Inferior parietal cortex (tissue), 1 donor: ENCODE measurements at regions not wholly inside any gene's neighbourhood (a gene's known extent, or its start where the extent isn't known, plus 50 kb on each side); places are given as distances from the start of the nearest gene placed in this dataset.

Experiments
- DNase-seq: peaks from one replicate; pipeline ENCODE4 v3.0.0-alpha.2; 2016; ENCODE audit errors: extremely low spot score

DNA sequence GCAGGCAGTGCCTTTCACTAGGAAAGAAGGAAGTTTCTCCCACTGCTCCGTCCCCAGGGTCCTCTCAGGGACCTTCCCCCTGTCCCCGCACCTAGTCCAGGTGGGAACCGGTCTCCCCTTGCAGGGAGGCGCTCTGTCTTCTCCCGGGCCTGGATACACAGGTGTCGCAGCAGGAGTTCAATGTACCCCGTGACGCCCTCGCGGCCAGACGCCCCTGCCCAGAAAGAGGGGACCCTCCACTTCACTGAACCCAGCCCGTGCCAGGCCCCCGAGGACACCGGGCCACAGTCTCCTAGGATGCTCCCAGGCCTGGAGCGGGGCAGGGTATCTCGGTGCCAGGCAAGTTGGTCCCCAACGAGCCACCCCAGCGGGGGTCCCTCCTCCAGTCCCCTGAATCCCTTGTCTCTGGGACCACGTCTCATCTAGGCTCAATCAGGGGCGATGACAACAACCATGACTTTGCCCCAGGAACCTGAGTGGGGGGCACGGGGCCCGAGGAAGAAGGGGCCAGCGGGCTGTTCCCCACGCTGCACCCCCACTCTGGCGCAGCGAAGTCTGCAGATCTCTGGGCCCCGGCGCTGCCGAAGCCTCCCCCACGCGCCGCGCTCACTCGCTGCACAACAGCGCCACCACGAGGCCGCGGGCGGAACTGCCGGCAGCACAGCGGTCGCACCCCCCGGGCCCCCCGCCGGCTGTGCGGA is 103.0 kb downstream of the EDN3 start:
- peak; percentile 55 for DNase-seq

DNA sequence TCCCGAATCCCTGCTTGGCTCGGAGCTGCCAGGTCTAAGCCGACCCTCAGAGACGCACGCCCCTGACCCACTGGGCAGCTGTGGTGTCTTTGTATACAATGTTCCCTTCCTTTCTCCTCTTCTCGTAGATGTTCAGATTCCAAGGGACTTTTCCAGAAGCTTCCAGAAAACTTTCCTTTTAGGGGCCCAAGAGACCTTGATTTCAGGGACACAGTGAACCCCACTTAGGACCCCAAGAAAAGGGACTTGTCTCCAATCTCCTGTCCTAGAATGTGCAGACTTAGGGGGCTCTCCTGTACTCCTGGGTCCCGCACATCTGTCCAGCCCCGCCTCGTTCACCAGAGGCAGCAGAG is 103.5 kb downstream of the EDN3 start:
- DNase-seq: no peak

DNA sequence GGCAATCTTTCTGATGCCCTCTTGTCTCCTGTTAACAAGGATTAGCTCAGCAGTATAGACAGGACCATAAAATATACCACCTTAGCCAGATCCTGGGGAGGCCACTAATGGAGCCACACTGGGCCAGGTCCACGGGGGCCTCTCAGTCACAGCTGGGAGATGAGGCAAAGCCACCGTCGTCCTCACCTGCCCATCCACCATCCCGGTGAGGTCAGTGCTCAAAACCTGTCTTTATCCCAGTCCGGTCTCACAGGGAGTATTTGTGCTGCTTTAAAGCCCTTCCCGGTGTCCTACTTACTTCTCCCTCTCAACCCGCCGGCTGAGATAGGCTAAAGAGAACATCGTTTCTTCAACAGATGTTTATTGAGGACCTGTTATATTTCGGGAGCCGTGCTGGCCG is 104.3 kb downstream of the EDN3 start:
- no peak for DNase-seq

DNA sequence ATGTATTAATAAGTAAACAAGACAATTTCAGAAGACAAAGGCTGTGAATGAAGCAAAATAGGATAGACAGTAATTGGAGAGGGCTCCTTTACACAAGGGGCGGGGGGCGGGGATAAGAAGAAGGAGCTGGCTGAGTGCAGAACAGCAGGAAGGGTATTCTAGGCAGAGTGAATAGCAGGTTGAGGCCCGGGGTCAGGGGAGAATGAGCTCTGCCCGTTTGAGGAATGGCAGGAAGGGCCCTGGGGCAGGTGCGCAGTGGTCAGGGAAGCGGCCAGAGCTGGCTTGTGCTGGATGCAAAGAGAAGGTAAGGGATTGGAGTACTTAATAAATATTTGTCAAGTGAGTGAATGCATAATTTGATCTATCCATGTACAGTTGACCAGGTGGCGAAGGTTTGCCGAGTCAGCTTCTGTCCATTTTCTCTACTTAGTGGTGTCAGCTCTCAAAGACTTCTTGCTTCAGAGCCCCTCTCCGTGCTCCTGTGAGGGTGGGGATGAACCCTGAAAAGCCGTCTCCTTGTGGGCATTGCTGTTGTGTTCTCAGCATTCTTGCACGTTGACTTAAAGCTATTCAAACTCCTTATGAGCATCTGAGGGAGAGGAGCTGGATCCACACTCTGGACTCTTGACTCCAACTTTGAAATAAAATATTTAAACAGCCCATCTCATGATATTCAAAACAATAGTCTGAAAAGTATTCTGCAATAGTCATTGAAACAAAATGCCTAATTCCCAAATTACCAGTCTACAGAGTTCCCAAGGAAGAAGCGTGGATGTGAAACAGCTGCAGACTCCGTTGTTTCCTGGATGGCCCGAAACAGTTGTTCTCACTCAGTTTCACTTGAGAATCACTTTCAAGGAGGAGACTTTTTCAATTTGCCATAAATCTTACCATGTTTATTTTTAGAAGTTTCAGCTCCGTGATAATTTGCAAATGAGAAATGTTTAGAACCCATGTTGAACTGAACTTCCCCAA is 105.1 kb downstream of the EDN3 start:
- no peak for DNase-seq

- DNase-seq: no peak
These were observed 106.0 kb downstream of the EDN3 start for GRCh38 chr20:59406446-59406845.

- no peak for DNase-seq
These were observed 110.8 kb downstream of the EDN3 start for GRCh38 chr20:59411170-59411569.

DNA sequence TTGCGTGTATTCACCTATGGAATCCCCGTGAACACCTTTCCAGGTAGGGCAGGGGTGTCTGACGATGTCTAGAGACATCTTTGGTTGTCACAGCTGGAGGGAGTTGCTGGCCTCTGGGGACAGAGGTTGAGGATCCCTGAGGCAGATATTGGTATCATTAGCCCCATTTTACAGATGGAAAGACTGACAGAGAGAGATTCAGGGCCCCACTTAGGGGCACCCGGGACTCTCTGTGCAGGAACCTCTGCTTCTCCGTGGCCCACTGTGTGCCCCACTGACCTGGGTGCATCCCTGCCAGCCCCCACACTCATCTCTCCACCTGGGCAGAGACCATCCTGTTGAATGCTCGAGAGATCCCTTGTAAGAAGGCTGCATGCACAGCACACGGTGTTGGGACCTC is 111.2 kb downstream of the EDN3 start:
- DNase-seq: no peak

DNA sequence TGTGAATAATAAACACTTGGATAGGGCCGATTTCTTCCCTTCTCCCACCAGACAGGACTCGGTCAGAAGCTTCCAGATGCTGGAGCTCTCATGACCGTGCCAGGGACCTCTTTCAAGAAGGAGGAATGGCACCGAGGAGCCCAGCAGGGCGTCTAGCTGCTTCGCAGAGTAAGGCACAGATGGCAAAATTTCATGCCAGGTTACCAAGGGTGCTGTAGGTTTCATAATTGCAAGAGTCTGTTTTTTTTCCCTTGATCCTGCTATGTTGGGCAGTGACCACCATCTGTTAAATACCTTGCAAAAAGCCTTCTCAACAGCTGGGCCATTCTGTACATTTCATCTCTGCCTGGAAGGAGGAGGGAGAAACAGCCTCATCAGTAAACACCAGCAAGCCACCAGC is 111.8 kb downstream of the EDN3 start:
- DNase-seq: no peak

- no peak for DNase-seq
These were observed 112.5 kb downstream of the EDN3 start for GRCh38 chr20:59412875-59413284.

DNA sequence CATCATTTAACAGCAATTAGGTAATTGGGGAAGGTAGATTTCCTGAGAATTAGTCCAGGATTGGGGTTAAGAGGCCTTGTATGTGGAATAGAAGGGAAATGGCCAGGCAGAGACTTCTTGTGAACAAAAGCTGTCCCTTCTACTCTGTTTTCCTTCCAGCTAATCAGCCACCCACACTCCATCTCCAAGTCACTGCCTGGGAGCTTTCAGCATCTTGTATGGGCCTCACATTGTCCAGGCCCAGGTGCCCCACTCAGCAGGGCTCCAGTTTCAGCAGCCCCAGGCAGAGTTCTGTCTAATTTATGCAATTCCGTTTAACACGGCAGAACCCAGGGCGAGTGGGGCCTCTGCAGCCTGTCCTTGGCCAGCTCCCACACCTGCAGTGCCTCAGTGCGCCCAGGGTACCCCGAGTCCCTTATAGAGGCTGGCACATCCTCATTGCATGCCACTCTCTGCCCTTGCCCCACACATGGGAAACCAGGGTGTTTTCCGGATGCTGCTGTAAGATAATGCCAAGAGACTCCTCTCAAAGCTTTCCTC is 113.0 kb downstream of the EDN3 start:
- DNase-seq: no peak

DNA sequence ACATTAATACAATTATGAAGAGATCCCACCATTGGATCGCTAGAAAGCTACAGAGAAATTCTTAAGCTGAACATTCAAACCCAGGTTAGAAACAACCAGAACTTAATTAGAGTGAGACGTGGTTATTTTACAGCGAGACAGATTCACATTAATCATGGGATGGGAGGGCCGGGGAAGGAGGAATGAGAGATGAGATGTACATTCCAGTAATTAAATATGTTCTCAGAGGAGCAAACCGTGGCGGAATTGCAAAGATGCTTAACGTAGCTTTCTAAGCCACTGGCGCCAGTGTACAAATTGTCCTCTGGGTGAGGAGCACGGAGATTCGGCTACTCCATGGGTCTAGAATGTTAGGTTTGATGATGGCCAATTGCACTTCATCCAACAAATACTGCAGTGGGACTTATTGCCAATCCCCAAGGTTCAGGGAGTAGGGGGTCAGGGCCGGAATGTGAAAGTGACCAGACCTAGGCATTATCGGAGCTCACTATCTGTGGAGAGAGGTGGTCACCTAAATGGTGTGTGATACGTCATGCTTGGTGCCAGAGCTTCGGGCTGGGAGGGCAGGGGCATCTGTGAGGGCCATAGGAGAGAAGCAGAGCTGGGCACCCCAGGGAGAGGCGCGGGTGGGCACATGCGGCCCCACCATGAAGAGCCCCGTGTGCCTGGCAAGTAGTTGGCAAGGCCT is 114.7 kb downstream of the EDN3 start:
- no peak for DNase-seq

- DNase-seq: no peak
These were observed 116.5 kb downstream of the EDN3 start for GRCh38 chr20:59416916-59417315.

- DNase-seq: no peak
These were observed 120.7 kb downstream of the EDN3 start for GRCh38 chr20:59421089-59421488.

DNA sequence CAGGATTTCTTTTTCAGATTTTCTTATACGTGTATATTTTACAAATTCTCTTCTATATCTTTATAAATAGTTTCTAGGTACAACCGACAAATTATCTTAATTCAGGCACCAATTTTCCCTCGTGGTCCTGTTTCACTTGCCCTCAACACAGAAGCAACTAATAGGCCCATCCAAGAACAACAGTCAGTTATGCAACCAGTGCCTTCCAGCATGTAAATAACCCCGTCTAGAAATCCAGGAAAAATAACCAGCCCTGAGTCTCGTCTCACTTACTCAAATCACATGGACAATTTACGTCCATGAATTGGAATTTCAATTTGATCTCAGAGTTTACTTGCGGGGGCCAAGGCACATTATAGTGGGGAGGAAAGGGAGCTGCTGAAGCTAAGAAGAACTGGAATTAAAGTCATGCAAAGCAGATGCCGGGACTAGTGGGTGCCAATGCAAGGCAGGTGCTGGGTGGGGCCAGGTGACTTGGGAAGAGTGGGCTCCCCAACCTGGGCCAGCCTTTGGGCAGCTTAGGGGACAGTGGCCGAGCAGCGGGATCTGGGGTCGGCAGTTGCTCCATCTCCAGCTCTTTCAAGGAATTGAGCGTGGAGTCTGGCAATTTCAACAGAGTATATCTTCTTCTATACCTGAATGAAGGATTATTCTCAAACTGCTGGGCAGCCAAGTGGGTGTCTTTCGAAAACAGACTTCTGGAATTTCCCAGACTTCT is 121.7 kb downstream of the EDN3 start:
- no peak for DNase-seq

DNA sequence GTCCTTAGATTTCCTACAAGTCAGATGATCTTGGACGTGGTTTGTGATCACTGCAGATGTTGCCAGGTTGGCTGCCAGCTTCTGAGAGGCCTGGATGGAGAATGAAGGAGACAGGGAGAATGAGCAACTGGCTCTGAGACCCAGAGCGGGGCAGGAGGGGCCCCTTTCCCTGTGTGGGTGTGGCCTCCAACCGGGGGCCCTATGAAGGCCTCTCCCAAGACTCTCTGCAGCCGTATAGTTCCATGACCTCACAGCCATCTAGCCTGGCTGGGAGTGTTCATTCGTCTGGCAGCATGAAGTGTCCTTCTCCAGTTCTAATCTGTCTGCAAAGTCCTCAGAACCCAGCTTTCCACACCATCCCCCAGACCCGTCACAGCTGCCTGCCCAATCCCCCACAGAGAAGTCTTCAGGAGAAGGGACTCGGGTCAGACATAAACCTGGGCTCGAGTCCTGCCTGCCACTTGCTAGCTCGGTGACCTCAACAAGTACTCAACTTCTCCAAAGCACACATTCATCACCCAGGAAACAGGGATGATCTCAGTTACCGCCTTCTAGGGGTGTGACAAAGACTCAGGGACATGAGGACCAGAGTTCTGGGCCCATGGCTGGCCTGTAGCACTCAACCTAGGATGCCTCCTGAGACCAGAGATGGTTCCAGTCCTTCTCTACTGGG is 122.6 kb downstream of the EDN3 start:
- no peak for DNase-seq

DNA sequence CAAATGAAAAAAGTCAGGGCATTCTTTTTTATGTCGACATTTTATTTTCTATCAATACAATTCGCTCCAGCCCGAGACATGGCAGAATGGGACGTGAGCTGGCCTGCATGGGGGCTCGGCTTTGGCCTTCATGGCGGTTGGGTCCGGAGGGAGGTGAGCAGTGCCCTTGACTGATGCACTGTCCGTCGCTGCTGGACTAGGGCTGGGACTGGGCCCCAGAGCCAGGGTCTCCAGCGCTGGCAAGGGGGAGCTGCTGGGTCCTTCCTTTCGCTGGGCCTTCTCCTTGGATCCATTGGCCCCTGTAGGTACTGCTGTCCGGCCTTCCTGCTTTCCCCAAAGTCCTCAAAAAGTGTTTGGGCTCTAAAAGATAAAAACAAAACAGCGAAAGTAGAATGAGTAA is 124.6 kb downstream of the EDN3 start:
- DNase-seq: no peak

- DNase-seq: no peak
These were observed 125.2 kb downstream of the EDN3 start for GRCh38 chr20:59425572-59425971.

GRCh38 chr20:59428006-59428405 is 127.6 kb downstream of the EDN3 start:
- DNase-seq: no peak

DNA sequence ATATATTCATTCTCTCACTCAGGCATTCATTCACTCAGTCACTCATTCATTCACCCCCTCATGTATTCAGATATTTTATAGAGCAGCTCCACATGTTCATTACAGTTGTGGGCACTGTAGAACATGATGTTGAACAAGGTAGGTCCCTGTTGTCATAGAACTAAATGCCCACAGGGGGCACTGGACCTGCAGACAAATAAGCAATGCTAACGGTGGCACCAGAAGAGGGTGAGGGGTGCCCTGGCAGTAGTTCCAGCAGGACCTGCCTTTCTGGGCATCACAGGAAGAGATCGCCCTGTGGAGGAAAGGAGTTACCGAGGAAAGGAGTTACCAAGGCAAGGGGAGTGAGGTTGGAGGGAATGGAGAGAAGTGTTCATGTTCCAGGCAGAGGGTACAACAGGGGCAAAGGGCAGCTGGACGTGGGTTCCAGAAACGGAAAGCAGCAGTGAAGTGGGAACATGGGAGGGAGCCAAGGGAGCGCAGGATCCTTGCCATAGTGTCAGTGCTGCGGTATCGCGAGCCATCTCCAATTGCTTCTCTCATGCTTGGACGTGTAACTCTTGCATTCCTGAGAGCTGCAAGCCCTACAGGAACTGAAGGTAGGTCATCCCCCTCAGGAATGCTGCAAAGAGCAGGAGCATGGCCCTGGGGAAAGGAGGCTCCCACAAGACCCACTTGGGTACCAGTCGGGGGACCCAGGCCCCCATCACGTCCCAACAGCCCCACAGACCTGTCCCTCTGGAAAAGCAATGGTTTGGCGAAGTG is 128.2 kb downstream of the EDN3 start:
- DNase-seq: no peak

DNA sequence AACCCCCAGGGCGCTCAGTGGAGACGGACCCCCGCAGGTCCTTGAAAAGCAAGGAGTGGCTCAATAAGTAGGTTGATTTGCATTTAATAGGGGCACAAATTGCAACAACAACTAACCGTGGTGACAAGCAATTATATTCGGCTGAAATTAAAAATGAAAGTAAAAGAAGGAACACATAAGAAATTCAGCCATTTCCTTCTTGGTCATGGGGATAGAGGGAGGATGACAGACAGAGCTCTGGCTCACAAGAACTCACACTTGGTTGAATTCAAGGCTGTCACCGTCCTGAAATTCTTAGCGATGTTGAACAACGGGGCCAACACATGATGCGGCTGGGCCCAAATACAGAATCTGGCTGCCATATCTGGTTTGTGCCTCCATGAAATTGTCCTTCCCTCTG is 129.0 kb downstream of the EDN3 start:
- no peak for DNase-seq
